ENCODE measurements at regions not wholly inside any gene's neighbourhood (a gene's known extent, or its start where the extent isn't known, plus 50 kb on each side); places are given as distances from the start of the nearest gene placed in this dataset.

GRCh38 chr20:24745206-24745605, 203.9 kb upstream of the CST7 start:
- DNase-seq (ENCODE audit: extremely low read depth, low read depth) = no peak
- no peak for TF ChIP-seq CTCF (IDR thresholded peaks at IDR 0.05; ENCODE audit: low read depth, low read length)

GRCh38 chr20:24745617-24746350, 203.3 kb upstream of the CST7 start:
- no peak for TF ChIP-seq CTCF (IDR thresholded peaks at IDR 0.05; ENCODE audit: low read depth, low read length)
- no peak for DNase-seq (ENCODE audit: extremely low read depth, low read depth)

- no peak for TF ChIP-seq CTCF (IDR thresholded peaks at IDR 0.05; ENCODE audit: low read depth, low read length)
- no peak for DNase-seq (ENCODE audit: extremely low read depth, low read depth)
Observed at GRCh38 chr20:24746351-24746685, 202.8 kb upstream of the CST7 start.

GRCh38 chr20:24747010-24747712, 201.9 kb upstream of the CST7 start:
- TF ChIP-seq CTCF (IDR thresholded peaks at IDR 0.05; ENCODE audit: low read depth, low read length) = no peak
- no peak for DNase-seq (ENCODE audit: extremely low read depth, low read depth)

- no peak for DNase-seq (ENCODE audit: extremely low read depth, low read depth)
- no peak for TF ChIP-seq CTCF (IDR thresholded peaks at IDR 0.05; ENCODE audit: low read depth, low read length)
Observed at GRCh38 chr20:24747881-24748595, 201.0 kb upstream of the CST7 start.

- no peak for DNase-seq (ENCODE audit: extremely low read depth, low read depth)
- no peak for TF ChIP-seq CTCF (IDR thresholded peaks at IDR 0.05; ENCODE audit: low read depth, low read length)
Observed at GRCh38 chr20:24751551-24751950, 197.5 kb upstream of the CST7 start.

- no peak for DNase-seq (ENCODE audit: extremely low read depth, low read depth)
- TF ChIP-seq CTCF (IDR thresholded peaks at IDR 0.05; ENCODE audit: low read depth, low read length) = no peak
Observed at GRCh38 chr20:24752612-24753011, 196.5 kb upstream of the CST7 start.

Data from AG09319 (cell line).